ENCODE measurements at regions not wholly inside any gene's neighbourhood (a gene's known extent, or its start where the extent isn't known, plus 50 kb on each side); places are given as distances from the start of the nearest gene placed in this dataset.
"Not testable (repeated sequence)": the region's sequence is repeated elsewhere in the genome, so short reads cannot be mapped to it uniquely, and the experiment has no call there.

DNA sequence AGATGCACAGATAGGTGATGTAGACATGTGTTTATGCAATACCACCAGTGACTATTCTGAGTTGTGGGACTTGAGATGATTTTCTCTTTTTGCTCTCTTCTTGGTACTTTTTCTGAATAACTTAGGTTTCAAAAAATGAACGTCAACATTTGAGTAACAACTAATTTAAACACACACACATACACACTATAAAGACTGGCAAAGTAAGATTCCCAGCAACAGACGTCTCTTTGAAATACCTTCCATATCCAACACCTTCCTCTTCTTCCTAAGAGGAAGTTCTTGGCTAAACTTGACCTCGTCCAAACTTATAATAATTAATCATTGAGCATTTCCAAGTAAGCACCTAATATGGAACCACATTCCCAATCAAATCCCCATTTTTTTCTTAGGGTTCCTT, 81.6 kb upstream of the RGPD4 start:
- Histone ChIP-seq H3K27ac (no peak overlapping the region), H3K4me3 (no peak overlapping the region), H3K36me3 (ENCODE audit: insufficient read depth in 1 of 2, low read depth in 1 of 2) (no peaks in the 10 kb centered on the region), H3K27me3 (ENCODE audit: insufficient read depth in 3 of 3, low read length in 2 of 3) (no peaks in the 10 kb centered on the region), H3K9me3 (no peaks in the 10 kb centered on the region), H3K4me1 (no peaks in the 10 kb centered on the region)
- WGBS, 3 donors, result 78 to 85% (median 79%) methylated on average over 3 of the region's 3 CpGs
- TF ChIP-seq, protein P1, sequence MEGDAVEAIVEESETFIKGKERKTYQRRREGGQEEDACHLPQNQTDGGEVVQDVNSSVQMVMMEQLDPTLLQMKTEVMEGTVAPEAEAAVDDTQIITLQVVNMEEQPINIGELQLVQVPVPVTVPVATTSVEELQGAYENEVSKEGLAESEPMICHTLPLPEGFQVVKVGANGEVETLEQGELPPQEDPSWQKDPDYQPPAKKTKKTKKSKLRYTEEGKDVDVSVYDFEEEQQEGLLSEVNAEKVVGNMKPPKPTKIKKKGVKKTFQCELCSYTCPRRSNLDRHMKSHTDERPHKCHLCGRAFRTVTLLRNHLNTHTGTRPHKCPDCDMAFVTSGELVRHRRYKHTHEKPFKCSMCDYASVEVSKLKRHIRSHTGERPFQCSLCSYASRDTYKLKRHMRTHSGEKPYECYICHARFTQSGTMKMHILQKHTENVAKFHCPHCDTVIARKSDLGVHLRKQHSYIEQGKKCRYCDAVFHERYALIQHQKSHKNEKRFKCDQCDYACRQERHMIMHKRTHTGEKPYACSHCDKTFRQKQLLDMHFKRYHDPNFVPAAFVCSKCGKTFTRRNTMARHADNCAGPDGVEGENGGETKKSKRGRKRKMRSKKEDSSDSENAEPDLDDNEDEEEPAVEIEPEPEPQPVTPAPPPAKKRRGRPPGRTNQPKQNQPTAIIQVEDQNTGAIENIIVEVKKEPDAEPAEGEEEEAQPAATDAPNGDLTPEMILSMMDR (IDR thresholded peaks at IDR 0.05), result no peak
- DNase-seq, result no peak
- no peak for ATAC-seq
- intact Hi-C loops (cut with DNase I), result no loop called here

DNA sequence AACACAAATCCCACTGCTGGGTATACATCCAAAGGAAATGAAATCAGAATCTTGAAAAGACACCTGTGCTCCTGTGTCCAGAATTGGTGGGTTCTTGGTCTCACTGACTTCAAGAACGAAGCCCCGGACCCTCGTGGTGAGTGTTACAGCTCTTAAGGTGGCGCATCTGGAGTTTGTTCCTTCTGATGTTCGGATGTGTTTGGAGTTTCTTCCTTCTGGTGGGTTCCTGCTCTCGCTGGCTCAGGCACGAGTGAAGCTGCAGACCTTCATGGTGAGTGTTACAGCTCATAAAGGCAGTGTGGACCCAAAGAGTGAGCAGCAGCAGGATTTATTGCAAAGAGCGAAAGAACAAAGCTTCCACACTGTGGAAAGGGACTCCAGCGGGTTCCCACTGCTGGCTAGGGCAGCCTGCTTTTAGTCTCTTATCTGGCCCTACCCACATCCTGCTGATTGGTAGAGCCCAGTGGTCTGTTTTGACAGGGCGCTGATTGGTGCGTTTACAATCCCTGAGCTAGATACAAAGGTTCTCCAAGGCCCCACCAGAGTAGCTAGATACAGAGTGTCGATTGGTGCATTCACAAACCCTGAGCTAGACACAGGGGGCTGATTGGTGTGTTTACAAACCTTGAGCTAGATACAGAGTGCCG, 80.0 kb upstream of the RGPD4 start:
- intact Hi-C loops (cut with DNase I); DNase-seq; H3K9me3 ChIP-seq; H3K4me1 ChIP-seq; H3K4me3 ChIP-seq; H3K36me3 ChIP-seq (ENCODE audit: insufficient read depth in 1 of 2, low read depth in 1 of 2); H3K27me3 ChIP-seq (ENCODE audit: insufficient read depth in 3 of 3, low read length in 2 of 3); H3K27ac ChIP-seq; ATAC-seq: not testable (repeated sequence)
- 88 to 90% (median 89%) methylated on average over 13 of the region's 13 CpGs for whole genome bisulfite sequencing, 3 donors

DNA sequence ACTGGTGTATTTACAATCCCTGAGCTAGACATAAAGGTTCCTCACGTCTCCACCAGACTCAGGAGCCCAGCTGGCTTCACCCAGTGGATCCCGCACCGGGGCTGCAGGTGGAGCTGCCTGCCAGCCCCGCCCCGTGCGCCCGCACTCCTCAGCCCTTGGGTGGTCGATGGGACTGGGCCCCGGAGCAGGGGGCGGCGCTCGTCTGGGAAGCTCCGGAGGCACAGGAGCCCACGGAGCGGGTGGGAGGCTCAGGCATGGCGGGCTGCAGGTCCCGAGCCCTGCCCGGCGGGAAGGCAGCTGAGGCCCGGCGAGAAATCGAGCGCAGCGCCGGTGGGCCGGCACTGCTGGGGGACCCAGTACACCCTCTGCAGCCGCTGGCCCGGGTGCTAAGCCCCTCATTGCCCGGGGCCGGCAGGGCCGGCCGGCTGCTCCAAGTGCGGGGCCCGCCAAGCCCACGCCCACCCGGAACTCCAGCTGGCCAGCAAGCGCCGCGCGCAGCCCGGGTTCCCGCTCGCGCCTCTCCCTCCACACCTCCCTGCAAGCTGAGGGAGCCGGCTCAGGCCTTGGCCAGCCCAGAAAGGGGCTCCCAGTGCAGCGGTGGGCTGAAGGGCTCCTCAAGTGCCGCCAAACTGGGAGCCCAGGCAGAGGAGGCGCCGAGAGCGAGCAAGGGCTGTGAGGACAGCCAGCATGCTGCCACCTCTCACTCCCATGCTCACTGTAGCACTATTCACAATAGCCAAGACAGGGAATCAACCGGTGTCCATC, 79.3 kb upstream of the RGPD4 start:
- H3K4me3 ChIP-seq; H3K4me1 ChIP-seq; H3K36me3 ChIP-seq (ENCODE audit: insufficient read depth in 1 of 2, low read depth in 1 of 2); H3K27ac ChIP-seq; H3K27me3 ChIP-seq (ENCODE audit: insufficient read depth in 3 of 3, low read length in 2 of 3); H3K9me3 ChIP-seq; DNase-seq; intact Hi-C loops (cut with DNase I); ATAC-seq: not testable (repeated sequence)
- WGBS, 3 donors, result 95 to 97% (median 96%) methylated on average over 35 to 51 of the region's 51 CpGs

DNA sequence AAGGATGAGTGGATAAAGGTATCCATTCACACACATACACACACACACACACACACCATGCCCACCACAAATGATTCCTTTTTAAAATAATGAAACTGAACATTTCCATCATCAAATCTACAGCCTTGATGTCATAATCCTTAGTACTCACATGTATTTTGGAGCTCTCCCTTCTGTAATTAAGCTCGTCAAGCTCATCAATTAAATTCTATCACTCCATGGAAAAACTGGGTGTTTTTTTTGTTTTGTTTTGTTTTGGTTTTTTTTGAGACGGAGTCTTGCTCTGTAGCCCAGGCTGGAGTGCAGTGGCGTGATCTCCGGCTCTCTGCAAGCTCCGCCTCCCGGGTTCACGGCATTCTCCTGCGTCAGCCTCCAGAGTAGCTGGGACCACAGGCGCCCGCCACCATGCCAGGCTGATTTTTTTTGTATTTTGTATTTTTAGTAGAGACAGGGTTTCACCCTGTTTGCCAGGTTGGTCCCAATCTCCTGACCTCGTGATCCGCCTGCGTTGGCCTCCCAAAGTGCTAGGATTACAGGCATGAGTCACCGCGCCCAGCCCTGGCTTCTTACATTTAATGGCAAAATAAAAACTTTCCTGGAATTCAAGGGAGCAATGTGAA, 78.6 kb upstream of the RGPD4 start:
- no peaks in the 10 kb centered on the region for H3K36me3 ChIP-seq (ENCODE audit: insufficient read depth in 1 of 2, low read depth in 1 of 2)
- peaks cover 0 to 3% (median 0%) of the 10 kb centered on the region in 3 donors for H3K27me3 ChIP-seq (ENCODE audit: insufficient read depth in 3 of 3, low read length in 2 of 3)
- WGBS, 3 donors, result 89 to 94% (median 92%) methylated on average over 15 of the region's 15 CpGs
- H3K9me3 ChIP-seq, result no peaks in the 10 kb centered on the region
- ATAC-seq (no peak), DNase-seq (no peak)
- H3K27ac ChIP-seq, result no peak overlapping the region
- H3K4me1 ChIP-seq, result no peaks in the 10 kb centered on the region
- intact Hi-C loops (cut with DNase I), result no loop called here
- TF ChIP-seq, protein P1 (IDR thresholded peaks at IDR 0.05), result no peak
- H3K4me3 ChIP-seq, result no peak overlapping the region

DNA sequence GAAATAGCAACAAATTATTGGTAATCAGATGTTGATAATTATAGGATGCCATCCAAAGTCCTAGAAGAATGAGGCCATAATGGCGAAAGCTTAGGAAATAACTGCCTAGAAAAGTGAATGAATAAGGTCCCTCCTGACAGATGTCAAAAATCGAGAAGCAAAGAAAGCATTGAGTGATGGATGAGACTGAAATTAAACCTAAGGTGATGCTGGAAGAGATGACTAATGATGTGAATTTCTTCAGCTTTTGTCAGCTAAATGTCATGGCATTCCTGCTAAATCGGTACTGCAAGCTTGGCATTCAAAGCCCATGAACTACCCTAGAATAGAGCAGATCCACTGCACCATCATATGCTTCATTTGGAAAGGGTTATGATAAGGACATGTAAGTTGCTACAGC, 74.8 kb upstream of the RGPD4 start:
- WGBS, 3 donors, result 87 to 92% (median 89%) methylated on average over 3 of the region's 3 CpGs
- intact Hi-C loops (cut with DNase I), result no loop called here
- TF ChIP-seq, protein P1 (IDR thresholded peaks at IDR 0.05), result no peak

DNA sequence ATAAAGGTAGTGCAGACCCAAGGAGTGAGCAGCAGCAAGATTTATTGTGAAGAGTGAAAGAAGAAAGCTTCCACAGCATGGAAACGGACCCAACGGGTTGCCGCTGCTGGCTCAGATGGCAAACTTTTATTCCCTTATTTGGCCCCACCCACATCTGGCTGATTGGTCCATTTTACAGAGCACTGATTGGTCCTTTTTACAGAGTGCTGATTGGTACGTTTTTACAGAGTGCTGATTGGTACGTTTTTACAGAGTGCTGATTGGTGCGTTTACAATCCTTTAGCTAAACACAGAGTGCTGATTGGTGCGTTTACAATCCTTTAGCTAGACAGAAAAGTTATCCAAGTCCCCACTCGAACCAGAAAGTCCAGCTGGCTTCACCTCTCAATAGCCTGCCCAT, 72.9 kb upstream of the RGPD4 start:
- H3K27me3 ChIP-seq (ENCODE audit: insufficient read depth in 3 of 3, low read length in 2 of 3); DNase-seq; H3K9me3 ChIP-seq; H3K4me1 ChIP-seq; H3K27ac ChIP-seq; H3K4me3 ChIP-seq; ATAC-seq; H3K36me3 ChIP-seq (ENCODE audit: insufficient read depth in 1 of 2, low read depth in 1 of 2); intact Hi-C loops (cut with DNase I): not testable (repeated sequence)
- 80 to 88% (median 81%) methylated on average over 8 of the region's 8 CpGs for WGBS, 3 donors

More for the DNA sequence above, 74.8 kb upstream of the RGPD4 start:
- no peaks in the 10 kb centered on the region for H3K36me3 ChIP-seq (ENCODE audit: insufficient read depth in 1 of 2, low read depth in 1 of 2)
- H3K4me3 ChIP-seq, result no peak overlapping the region
- no peaks in the 10 kb centered on the region for H3K4me1 ChIP-seq
- no peaks in the 10 kb centered on the region for H3K9me3 ChIP-seq
- ATAC-seq (no peak), DNase-seq (no peak)
- H3K27ac ChIP-seq, result no peak overlapping the region
- H3K27me3 ChIP-seq (ENCODE audit: insufficient read depth in 3 of 3, low read length in 2 of 3), result peaks cover 0 to 3% (median 0%) of the 10 kb centered on the region in 3 donors

Data from psoas muscle (tissue), 7 donors.